DMS 273 (cell line): ENCODE measurements at regions not wholly inside any gene's neighbourhood (a gene's known extent, or its start where the extent isn't known, plus 50 kb on each side); places are given as distances from the start of the nearest gene placed in this dataset.
"Not testable (repeated sequence)": the region's sequence is repeated elsewhere in the genome, so short reads cannot be mapped to it uniquely, and the experiment has no call there.

Experiments
- DNase-seq: peaks from one replicate; lab custom pipeline; 2025; ENCODE audit not compliant: unreplicated experiment; lab: John Stamatoyannopoulos, UW

- not testable (repeated sequence) for DNase-seq
Observed at GRCh38 chr21:8987896-8988295, 1533.5 kb upstream of the TPTE start.

GRCh38 chr21:8988696-8989095 lies 1532.7 kb upstream of the TPTE start:
- no peak for DNase-seq

- DNase-seq = no peak
Observed at GRCh38 chr21:8989261-8989711, 1532.1 kb upstream of the TPTE start.

- no peak for DNase-seq
Observed at GRCh38 chr21:8989721-8990325, 1531.6 kb upstream of the TPTE start.

GRCh38 chr21:8990326-8991087 lies 1530.9 kb upstream of the TPTE start:
- DNase-seq = no peak

DNA sequence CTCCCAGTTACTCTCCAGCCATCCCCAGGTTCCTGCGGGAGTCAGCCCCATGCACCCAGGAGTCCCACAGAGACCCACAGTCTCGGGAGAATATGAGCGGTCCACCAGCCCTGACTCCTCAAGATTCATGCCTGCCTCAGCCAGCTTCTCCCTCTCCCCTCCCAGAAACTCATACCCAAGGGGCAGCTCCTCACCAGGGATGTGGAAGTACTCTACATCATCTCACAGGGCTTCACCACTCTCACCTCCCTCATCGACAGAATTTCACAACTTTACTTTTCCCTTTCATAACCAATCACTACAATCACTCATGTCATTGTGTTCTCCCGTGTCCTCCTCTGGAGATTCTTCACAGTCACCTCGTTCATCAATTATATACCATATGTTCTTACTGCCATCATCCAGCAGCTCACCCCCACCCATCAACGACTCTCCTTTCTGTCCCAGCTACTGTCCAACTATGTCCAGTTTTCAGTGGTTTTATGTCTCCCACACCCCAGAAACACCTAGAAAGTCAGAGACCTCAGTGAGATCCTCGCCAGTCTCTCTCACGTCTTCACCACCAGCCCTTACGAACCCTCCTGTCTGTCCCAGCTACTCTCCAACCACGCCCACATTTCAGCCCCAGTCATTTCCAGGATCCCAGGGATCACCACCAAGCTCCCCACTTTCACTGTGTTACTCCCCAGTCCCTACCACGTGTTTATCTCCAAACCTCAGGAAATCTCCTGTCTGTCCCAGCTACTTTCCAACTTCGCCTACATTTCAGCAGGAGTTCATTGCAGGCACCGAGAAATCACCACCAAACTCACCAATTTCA lies 1530.1 kb upstream of the TPTE start:
- no peak for DNase-seq

DNA sequence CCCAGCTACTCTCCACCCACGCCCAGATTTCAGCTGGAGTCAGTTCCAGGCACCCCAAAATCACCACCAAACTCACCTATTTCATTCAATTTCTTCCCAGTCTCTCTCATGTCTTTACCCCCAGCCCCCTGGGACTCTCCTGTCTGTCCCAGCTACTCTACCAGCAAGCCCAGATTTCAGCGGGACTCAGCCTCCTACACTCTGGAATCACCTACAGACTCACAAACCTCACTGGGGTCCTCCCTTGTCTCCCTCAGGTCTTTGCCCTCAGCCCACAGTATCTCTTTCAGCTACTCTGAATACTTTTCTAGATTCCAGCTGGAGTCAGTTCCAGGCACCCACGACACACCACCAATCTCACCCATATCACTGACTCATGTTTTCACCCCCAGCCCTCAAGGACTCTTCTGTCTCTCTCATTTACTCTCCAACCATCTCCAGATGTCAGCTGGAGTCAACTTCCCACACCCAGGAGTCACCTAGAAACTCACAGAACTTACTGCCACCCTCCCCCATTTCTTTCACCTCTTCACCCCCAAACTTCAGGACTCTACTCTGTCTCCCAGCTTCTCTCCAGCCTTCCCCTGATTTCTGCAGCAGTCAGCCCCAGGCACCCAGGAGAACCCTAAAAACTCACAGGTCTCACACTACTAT lies 1529.3 kb upstream of the TPTE start:
- no peak for DNase-seq

GRCh38 chr21:8992731-8993174 lies 1528.6 kb upstream of the TPTE start:
- no peak for DNase-seq

DNA sequence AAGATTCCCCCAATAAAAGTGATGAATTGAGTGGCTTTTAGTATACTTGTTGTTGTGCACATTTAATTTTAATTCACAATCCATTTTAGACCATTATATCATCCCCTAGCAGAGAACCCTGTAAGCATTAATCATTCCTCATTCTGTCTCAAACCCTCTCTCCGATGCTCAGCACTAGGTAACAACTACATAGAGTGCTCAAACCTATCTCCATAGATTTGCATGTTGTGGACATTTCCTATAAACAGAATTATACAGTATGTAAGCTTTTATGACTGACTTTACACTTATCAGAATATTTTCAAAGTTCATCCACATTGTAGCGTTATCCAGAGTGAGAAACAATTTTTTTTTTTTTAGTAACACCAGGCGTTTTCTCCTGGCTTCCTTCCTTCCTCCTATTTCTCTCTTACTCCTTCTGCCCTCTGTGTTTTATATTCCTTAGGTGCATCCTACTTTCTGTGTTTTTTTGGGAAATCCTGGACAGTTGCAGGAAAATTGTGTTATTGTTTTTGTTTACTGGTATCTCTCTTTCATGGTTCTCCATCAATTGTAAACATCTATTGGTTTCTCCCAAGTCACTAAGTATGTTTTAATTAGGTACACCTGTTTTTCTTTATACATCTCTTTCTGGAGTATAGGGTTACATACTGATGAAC lies 1528.0 kb upstream of the TPTE start:
- no peak for DNase-seq

DNA sequence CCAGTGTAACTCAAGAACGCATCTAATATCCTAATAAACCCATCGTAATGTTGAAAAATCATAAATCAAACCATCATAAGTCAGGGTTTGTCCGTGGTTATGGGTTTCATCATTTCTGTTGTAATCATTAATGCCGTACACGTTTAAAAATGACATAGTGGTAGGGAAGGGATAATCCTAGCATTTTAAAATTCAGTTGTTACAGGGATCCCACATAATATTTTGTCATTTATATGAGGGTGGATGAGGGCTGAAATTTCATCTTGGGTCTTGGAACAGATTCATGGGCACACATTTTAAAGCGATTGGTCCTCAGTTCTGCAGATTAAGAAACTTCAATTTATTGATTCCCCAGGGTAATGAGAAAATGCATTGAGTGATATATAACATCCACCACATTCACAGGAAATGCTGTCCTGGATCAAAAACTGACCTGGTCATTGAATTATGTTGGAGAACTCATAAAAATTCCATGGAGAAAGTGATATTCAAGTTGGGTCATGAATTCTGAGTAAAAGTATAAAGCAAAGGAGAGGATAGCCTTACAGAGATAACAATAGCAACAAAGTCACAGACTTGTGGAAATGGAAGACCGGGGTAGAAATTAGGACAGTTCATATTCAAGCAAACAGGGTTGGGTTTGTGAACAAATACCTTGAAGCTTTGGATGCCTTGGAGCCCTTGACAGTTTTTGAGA lies 1527.3 kb upstream of the TPTE start:
- DNase-seq = no peak

DNA sequence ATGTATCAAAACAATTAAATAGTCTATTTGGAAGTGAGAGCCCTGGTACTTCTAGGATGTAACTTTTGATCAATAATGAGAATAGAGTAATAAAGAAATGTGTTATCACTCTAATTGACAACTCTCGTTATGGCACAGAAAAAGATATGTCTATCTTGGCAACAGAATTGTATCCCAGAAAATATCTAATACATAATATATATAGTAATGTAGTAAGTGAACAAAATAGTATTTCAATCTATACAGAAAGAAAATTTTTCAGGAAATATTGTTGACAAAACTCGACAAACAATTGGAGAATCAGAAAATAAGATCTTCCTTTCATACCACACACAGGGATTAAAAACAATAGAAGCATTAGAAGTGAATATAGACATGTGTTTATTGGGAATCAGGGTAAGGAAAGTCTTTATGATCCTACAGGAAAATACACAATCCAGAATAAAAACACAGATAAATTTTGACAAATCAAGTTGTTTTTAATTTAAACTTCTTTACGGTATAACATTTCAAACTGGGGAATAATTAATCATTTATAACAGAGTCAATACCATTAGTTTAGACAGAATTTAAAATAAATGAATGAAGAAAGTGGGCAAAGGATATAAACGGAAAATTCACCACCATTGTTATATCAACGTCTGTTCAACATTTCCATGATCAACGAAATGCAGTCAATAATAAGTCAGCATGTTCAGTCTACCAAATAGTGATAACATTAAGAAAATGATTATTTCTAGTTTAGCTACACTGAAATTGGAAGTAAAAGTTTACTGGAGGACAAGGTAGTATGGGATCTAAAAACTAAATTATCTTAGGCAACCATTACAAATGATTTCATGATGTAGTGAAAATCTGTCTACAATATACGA lies 1526.5 kb upstream of the TPTE start:
- DNase-seq = no peak

DNA sequence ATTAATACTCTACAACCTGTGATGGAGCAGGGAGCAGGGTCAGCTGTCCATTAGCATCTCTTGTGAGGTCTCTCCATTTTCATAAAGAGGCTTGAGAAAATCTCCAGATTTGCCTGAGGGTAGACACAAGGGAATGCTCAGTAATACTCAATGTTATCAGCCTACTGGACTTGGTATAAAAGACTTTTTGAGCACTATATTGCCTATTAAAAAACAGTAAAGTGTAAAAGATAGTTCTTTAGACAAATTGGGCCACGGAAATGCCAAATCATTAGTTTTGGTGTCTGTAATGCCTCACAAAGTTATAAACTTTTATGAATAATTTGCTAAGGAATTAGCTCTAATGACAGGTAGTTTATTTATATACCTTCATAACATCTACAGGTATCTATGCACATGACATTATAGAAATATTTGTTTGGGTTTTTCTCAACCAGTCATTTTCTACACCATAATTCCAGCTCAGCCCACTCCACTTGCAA lies 1524.9 kb upstream of the TPTE start:
- DNase-seq = not testable (repeated sequence)

DNA sequence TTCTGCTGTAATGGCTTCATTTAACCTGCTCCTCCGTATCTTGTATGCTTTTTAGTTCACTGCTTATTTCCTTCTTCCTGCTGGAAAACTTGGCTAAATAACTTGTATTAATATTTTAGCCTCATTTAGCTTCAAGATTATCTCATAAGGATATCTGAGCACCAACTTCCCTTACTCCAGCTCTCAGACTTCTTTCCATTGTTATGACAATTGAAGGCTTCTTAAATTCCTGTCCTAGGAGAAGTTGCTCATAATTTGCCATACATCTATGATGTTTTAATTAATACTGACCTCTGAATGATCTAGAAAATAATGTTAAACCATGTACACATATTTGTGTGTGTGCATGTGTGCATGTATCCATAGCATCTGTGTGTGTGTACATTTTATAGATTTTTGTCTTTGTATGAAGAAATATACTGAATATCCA lies 1524.4 kb upstream of the TPTE start:
- DNase-seq = no peak

- DNase-seq = not testable (repeated sequence)
Observed at GRCh38 chr21:8997443-8998390, 1523.7 kb upstream of the TPTE start.

- not testable (repeated sequence) for DNase-seq
Observed at GRCh38 chr21:8998480-8998879, 1522.9 kb upstream of the TPTE start.

DNA sequence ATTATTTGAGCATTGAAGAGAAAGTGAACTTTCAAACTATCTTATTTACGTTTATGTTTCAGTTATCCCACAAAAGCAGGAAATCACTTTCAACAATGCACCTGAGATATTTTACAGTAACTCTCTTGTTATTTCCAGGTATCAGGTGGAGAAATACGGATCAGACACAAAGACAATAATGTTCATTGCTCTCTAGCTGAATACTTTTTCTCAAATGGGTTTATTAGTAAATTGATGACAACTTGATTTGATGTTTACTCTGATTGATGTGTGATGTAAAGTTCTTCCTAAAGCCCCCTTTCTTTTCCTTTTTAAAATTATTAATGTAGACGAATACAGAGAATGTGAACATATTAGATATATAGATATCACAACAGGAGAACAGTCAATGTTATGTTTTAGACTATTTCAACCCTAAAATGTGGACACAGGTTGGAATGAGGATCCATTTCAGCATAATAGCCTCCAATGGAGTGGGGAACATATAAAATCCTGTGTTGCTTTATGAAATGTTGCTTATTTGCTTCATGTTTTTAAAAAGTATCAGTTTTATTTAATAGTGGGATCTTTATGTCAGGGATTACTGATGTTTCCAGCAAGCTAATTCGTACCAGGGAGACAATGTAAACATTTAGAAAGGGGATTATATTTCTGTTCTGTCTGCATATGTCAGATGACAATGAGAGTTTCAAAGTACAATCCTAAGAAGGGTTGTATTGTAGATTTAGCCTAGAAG lies 1522.3 kb upstream of the TPTE start:
- DNase-seq = no peak

DNA sequence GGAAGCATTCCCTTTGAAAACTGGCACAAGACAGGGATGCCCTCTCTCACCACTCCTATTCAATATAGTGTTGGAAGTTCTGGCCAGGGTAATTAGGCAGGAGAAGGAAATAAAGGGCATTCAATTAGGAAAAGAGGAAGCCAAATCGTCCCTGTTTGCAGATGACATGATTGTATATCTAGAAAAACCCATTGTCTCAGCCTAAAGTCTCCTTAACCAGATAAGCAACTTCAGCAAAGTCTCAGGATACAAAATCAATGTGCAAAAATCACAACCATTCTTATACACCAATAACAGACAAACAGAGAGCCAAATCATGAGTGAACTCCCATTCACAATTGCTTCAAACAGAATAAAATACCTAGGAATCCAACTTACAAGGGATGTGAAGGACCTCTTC lies 1521.3 kb upstream of the TPTE start:
- not testable (repeated sequence) for DNase-seq
